ENCODE measurements at regions not wholly inside any gene's neighbourhood (a gene's known extent, or its start where the extent isn't known, plus 50 kb on each side); places are given as distances from the start of the nearest gene placed in this dataset.

DNA sequence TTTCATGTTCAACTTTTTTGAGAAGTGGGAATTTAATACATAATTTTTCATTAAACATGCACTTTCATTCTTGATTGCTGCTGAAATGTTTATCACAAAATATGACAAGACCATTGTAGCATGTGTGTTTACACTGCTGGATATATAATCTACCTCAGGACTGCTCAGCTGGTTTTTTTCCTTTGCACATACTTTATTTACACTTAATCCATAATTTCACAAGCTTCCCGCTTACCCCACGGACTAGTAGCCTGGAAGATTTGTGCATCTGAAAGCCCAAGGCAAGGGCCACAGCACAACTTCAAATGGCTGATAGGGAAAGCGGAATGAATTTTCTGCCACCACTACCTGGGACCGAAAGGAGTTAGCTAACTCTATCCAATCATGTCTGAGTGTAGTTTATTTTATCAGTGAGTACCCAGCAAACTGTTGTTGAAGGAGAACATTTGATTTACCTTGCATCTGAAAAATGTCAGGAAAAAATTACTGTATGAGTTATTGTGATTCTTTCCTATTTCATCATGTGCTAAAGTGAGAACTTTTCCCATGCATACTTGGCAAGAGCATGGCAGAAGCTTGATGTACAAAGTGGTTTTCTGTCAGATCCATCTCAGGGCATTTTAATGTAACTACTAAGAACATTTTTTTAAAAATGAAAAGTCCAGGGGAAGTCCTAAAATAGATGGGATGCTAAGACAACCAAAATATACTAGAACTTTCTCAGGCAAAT, 558.2 kb upstream of the USP24 start:
- TF ChIP-seq ZNF302 (CRISPR knock-in tag; IDR thresholded peaks at IDR 0.05) (no peak), GATA3 (IDR thresholded peaks at IDR 0.05; ENCODE audit: borderline replicate concordance) (no peak), EP300 (IDR thresholded peaks at IDR 0.05) (no peak), KDM1A (IDR thresholded peaks at IDR 0.05; ENCODE audit: low read depth) (no peak), HOXB13 (CRISPR knock-in tag; IDR thresholded peaks at IDR 0.05; ENCODE audit: low read depth) (no peak), FOSB (CRISPR knock-in tag; IDR thresholded peaks at IDR 0.05) (no peak), NR3C1 (IDR thresholded peaks at IDR 0.05) (no peak), POLR2A (IDR thresholded peaks at IDR 0.05; ENCODE audit: low read length) (no peak), TP53 (CRISPR knock-in tag; IDR thresholded peaks at IDR 0.05) (no peak), POLR2AphosphoS2 (conservative IDR thresholded peaks at IDR 0.05; ENCODE audit: low read length) (no peak), MAFK (IDR thresholded peaks at IDR 0.05; ENCODE audit: partially characterized antibody) (no peak)
- TF ChIP-seq, protein P1, sequence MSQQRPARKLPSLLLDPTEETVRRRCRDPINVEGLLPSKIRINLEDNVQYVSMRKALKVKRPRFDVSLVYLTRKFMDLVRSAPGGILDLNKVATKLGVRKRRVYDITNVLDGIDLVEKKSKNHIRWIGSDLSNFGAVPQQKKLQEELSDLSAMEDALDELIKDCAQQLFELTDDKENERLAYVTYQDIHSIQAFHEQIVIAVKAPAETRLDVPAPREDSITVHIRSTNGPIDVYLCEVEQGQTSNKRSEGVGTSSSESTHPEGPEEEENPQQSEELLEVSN (IDR thresholded peaks at IDR 0.05; ENCODE audit: borderline replicate concordance, low read depth), result no peak
- TF ChIP-seq, protein P2, sequence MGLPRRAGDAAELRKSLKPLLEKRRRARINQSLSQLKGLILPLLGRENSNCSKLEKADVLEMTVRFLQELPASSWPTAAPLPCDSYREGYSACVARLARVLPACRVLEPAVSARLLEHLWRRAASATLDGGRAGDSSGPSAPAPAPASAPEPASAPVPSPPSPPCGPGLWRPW (IDR thresholded peaks at IDR 0.05), result no peak
- TF ChIP-seq, protein P3, sequence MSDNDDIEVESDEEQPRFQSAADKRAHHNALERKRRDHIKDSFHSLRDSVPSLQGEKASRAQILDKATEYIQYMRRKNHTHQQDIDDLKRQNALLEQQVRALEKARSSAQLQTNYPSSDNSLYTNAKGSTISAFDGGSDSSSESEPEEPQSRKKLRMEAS (IDR thresholded peaks at IDR 0.05), result no peak
- TF ChIP-seq, protein P4, sequence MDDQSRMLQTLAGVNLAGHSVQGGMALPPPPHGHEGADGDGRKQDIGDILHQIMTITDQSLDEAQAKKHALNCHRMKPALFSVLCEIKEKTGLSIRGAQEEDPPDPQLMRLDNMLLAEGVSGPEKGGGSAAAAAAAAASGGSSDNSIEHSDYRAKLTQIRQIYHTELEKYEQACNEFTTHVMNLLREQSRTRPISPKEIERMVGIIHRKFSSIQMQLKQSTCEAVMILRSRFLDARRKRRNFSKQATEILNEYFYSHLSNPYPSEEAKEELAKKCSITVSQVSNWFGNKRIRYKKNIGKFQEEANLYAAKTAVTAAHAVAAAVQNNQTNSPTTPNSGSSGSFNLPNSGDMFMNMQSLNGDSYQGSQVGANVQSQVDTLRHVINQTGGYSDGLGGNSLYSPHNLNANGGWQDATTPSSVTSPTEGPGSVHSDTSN (IDR thresholded peaks at IDR 0.05), result no peak
- ATAC-seq (no peak), FAIRE-seq (no peak), DNase-seq (ENCODE audit: low read depth in 1 of 2, low spot score in 1 of 2) (no peak)
- H3K27ac ChIP-seq, result no peak overlapping the region
- H3K4me3 ChIP-seq, result no peak overlapping the region
- H3K9me3 ChIP-seq, result 0 out of 3 replicates have a peak, but pooled peaks cover 6% of the 10 kb centered on the region
- ChIA-PET CTCF (no interaction called here), POLR2A (no interaction called here)
- WGBS (ENCODE audit: missing lambda C conversion rate), result 76% methylated on average over 4 of the region's 4 CpGs
- no peak overlapping the region for H3K4me2 ChIP-seq
- H3K4me1 ChIP-seq, result no peaks in the 10 kb centered on the region

DNA sequence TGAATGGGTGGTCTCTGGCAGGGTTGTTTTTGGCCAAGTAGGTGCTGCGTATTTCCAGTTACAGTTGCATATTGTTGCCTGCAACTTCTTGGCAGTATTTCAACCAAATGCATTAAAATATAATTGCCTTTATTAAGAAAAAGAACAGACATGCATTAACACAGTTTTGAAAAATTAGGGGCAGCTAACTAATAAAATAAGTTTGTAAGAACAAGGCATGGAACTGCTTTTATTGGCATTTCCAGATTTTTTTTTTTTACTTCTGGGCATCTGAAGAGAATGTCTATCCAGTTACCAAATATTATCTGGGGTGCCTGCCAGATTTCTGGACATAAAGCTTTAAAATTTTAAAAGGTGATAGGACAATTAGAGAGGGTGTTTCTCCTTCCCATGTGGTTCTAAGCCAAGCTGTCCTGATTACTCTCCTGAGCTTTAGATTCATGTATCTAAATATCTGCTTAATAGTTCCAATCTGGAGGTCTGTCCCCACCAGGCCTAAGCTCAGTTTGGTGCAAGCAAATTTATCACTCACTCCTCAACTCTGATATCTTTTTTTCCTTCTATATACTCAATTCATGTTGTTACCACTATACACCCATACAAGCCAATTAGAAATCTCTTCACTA, 553.3 kb upstream of the USP24 start:
- Histone ChIP-seq H3K9me3 (0 out of 3 replicates have a peak, but pooled peaks cover 6% of the 10 kb centered on the region), H3K4me1 (no peaks in the 10 kb centered on the region), H3K27ac (no peak overlapping the region), H3K4me3 (no peak overlapping the region), H3K4me2 (no peak overlapping the region)
- no peak for ATAC-seq
- 93% methylated on average over 1 of the region's 1 CpG for WGBS (ENCODE audit: missing lambda C conversion rate)
- no peak for DNase-seq (ENCODE audit: low read depth in 1 of 2, low spot score in 1 of 2)
- POLR2A ChIA-PET, result no interaction called here
- CTCF ChIA-PET, result interaction anchor here (0.6 to 1.3 kb wide), 2 partner anchors 43 to 811 kb away, joined by 4 read pairs; partner anchors contain the start of gene PLPP3
- FAIRE-seq, result no peak
- TF ChIP-seq, protein P1 (IDR thresholded peaks at IDR 0.05; ENCODE audit: borderline replicate concordance, low read depth), result no peak
- TF ChIP-seq RAD21 (conservative IDR thresholded peaks at IDR 0.05 in 1 of 2, IDR thresholded peaks at IDR 0.05 in 1 of 2), result no peak
- TF ChIP-seq NFE2L2 (conservative IDR thresholded peaks at IDR 0.05; ENCODE audit: low read length), result no peak
- TF ChIP-seq, protein P5, sequence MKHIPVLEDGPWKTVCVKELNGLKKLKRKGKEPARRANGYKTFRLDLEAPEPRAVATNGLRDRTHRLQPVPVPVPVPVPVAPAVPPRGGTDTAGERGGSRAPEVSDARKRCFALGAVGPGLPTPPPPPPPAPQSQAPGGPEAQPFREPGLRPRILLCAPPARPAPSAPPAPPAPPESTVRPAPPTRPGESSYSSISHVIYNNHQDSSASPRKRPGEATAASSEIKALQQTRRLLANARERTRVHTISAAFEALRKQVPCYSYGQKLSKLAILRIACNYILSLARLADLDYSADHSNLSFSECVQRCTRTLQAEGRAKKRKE (CRISPR knock-in tag; IDR thresholded peaks at IDR 0.05; ENCODE audit: low read depth), result no peak
- TF ChIP-seq, protein P6, sequence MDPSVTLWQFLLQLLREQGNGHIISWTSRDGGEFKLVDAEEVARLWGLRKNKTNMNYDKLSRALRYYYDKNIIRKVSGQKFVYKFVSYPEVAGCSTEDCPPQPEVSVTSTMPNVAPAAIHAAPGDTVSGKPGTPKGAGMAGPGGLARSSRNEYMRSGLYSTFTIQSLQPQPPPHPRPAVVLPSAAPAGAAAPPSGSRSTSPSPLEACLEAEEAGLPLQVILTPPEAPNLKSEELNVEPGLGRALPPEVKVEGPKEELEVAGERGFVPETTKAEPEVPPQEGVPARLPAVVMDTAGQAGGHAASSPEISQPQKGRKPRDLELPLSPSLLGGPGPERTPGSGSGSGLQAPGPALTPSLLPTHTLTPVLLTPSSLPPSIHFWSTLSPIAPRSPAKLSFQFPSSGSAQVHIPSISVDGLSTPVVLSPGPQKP (IDR thresholded peaks at IDR 0.05; ENCODE audit: low read depth, low read length), result no peak
- TF ChIP-seq HOXA7 (CRISPR knock-in tag; IDR thresholded peaks at IDR 0.05), result no peak
- TF ChIP-seq KDM5A (IDR thresholded peaks at IDR 0.05), result no peak
- TF ChIP-seq CHD4 (IDR thresholded peaks at IDR 0.05; ENCODE audit: borderline replicate concordance), result no peak
- TF ChIP-seq FOXS1 (CRISPR knock-in tag; IDR thresholded peaks at IDR 0.05), result no peak
- TF ChIP-seq, protein P7, sequence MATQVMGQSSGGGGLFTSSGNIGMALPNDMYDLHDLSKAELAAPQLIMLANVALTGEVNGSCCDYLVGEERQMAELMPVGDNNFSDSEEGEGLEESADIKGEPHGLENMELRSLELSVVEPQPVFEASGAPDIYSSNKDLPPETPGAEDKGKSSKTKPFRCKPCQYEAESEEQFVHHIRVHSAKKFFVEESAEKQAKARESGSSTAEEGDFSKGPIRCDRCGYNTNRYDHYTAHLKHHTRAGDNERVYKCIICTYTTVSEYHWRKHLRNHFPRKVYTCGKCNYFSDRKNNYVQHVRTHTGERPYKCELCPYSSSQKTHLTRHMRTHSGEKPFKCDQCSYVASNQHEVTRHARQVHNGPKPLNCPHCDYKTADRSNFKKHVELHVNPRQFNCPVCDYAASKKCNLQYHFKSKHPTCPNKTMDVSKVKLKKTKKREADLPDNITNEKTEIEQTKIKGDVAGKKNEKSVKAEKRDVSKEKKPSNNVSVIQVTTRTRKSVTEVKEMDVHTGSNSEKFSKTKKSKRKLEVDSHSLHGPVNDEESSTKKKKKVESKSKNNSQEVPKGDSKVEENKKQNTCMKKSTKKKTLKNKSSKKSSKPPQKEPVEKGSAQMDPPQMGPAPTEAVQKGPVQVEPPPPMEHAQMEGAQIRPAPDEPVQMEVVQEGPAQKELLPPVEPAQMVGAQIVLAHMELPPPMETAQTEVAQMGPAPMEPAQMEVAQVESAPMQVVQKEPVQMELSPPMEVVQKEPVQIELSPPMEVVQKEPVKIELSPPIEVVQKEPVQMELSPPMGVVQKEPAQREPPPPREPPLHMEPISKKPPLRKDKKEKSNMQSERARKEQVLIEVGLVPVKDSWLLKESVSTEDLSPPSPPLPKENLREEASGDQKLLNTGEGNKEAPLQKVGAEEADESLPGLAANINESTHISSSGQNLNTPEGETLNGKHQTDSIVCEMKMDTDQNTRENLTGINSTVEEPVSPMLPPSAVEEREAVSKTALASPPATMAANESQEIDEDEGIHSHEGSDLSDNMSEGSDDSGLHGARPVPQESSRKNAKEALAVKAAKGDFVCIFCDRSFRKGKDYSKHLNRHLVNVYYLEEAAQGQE (IDR thresholded peaks at IDR 0.05), result no peak
- TF ChIP-seq MAZ (IDR thresholded peaks at IDR 0.05; ENCODE audit: borderline replicate concordance, low read depth, low read length), result no peak
- TF ChIP-seq BHLHE40 (IDR thresholded peaks at IDR 0.05; ENCODE audit: low read depth, low read length), result no peak
- no peak for TF ChIP-seq NR3C1 (IDR thresholded peaks at IDR 0.05)
- no peak for TF ChIP-seq CBX8 (IDR thresholded peaks at IDR 0.05)
- no peak for TF ChIP-seq RARB (CRISPR knock-in tag; IDR thresholded peaks at IDR 0.05)
- TF ChIP-seq ZFP36 (IDR thresholded peaks at IDR 0.05; ENCODE audit: borderline replicate concordance, partially characterized antibody), result no peak
- TF ChIP-seq POLR2AphosphoS2 (conservative IDR thresholded peaks at IDR 0.05; ENCODE audit: low read length), result no peak
